SK-N-SH (cell line): ENCODE measurements at regions not wholly inside any gene's neighbourhood (a gene's known extent, or its start where the extent isn't known, plus 50 kb on each side); places are given as distances from the start of the nearest gene placed in this dataset.

Source experiments
- CTCF ChIA-PET: fragments of 300-600, 350-600 bp; formaldehyde crosslinking; extraction: SDS; loops from one replicate; lab custom pipeline; 2021; lab: Yijun Ruan, JAX
- POLR2A ChIA-PET: fragments of 350-600 bp; sonication (Branson Sonifier 250); formaldehyde crosslinking; extraction: SDS; loops from one replicate; lab custom pipeline; 2020; ENCODE audit warnings: antibody characterized with exemption, inconsistent platforms; lab: Yijun Ruan, JAX
- DNase-seq: peaks from one replicate; pipeline ENCODE4 v3.0.0; 2012
- H2AFZ ChIP-seq: fragments of 200-600 bp; sonication (generic); 2 replicates; pipeline ENCODE4 v1.8.1; 2016; ENCODE audit warnings: antibody characterized with exemption, mild to moderate bottlenecking, low read depth
- H3F3A ChIP-seq: fragments of 200-600 bp; sonication (generic); replicated peaks from 2 replicates; pipeline ENCODE3; 2016; ENCODE audit warnings: antibody characterized with exemption, mild to moderate bottlenecking; ENCODE audit not compliant: insufficient read depth
- H3K27ac ChIP-seq, 2 experiments: fragments of 200-500 bp in 1 of 2; fragments of 200-600 bp in 1 of 2; sonication (Bioruptor generic) in 1 of 2; sonication (generic), shearing (Covaris generic) in 1 of 2; 2 replicates each; pipeline versions ENCODE4 v1.5.1 to v1.6.1; 2014 to 2016; ENCODE audit warnings: low read depth in 2 of 2, inconsistent platforms in 1 of 2, low read length in 1 of 2, mild to moderate bottlenecking in 1 of 2, mixed read lengths in 1 of 2
- H3K27me3 ChIP-seq: fragments of 200-600 bp; sonication (generic), shearing (Covaris generic); 2 replicates; pipeline ENCODE4 v1.6.1; 2016; ENCODE audit warnings: mixed run types; ENCODE audit not compliant: insufficient read depth
- H3K36me3 ChIP-seq, 2 experiments: fragments of 200-500 bp in 1 of 2; fragments of 200-600 bp in 1 of 2; sonication (Bioruptor generic) in 1 of 2; sonication (generic) in 1 of 2; replicated peaks in 1 of 2; 2 replicates each; pipeline versions ENCODE3 to v1.5.1; 2014 to 2016; ENCODE audit warnings: low read length in 1 of 2, mild to moderate bottlenecking in 1 of 2; ENCODE audit not compliant: insufficient read depth in 2 of 2, control insufficient read depth in 1 of 2
- H3K4me1 ChIP-seq, 2 experiments: fragments of 200-500 bp in 1 of 2; fragments of 200-600 bp in 1 of 2; sonication (Bioruptor generic) in 1 of 2; sonication (generic), shearing (Covaris generic) in 1 of 2; 2 replicates each; pipeline versions ENCODE4 v1.5.1 to v1.6.1; 2014 to 2016; ENCODE audit warnings: low read depth in 1 of 2, low read length in 1 of 2, mixed run types in 1 of 2; ENCODE audit not compliant: insufficient read depth in 2 of 2, control insufficient read depth in 1 of 2
- H3K4me2 ChIP-seq: fragments of 200-600 bp; sonication (generic), shearing (Covaris generic); 2 replicates; pipeline ENCODE4 v1.6.1; 2017; ENCODE audit warnings: mixed run types
- H3K4me3 ChIP-seq, 2 experiments: fragments of 200-500 bp in 1 of 2; fragments of 200-600 bp in 1 of 2; sonication (Bioruptor generic) in 1 of 2; sonication (generic), shearing (Covaris generic) in 1 of 2; 2 replicates each; pipeline versions ENCODE4 v1.5.1 to v1.8.1; 2014 to 2016; ENCODE audit warnings: low read depth in 2 of 2, inconsistent platforms in 1 of 2, low read length in 1 of 2, mild to moderate bottlenecking in 1 of 2, mixed read lengths in 1 of 2, moderate library complexity in 1 of 2
- H3K79me2 ChIP-seq: fragments of 200-600 bp; sonication (generic); 2 replicates; pipeline ENCODE4 v1.8.1; 2017; ENCODE audit warnings: mild to moderate bottlenecking; ENCODE audit not compliant: insufficient read depth
- H3K9ac ChIP-seq: fragments of 200-600 bp; sonication (generic); 2 replicates; pipeline ENCODE4 v1.6.1; 2017; ENCODE audit warnings: mixed run types
- H3K9me2 ChIP-seq: fragments of 200-600 bp; sonication (generic); 2 replicates; pipeline ENCODE4 v1.6.1; 2017; ENCODE audit warnings: mixed run types
- H3K9me3 ChIP-seq: fragments of 200-600 bp; sonication (generic); 2 replicates; pipeline ENCODE4 v1.6.1; 2017; ENCODE audit warnings: mixed run types, mild to moderate bottlenecking, moderate library complexity
- H4K20me1 ChIP-seq: fragments of 200-600 bp; sonication (generic); 2 replicates; pipeline ENCODE4 v1.6.1; 2017; ENCODE audit warnings: mild to moderate bottlenecking, mixed run types; ENCODE audit not compliant: insufficient read depth
- CHD2 ChIP-seq: fragments of 150-350 bp; IDR thresholded peaks from 2 replicates; pipeline ENCODE4 v1.6.1; 2018; ENCODE audit warnings: low read length; ENCODE audit not compliant: partially characterized antibody
- CTCF ChIP-seq: fragments of 200-600 bp; sonication (generic); IDR thresholded peaks from 2 replicates; pipeline ENCODE4 v1.6.1; 2017; ENCODE audit warnings: antibody characterized with exemption, mild to moderate bottlenecking, moderate library complexity
- ELF1 ChIP-seq: IDR thresholded peaks from 2 replicates; pipeline ENCODE4 v1.4.0; 2012
- EZH2phosphoT487 ChIP-seq: fragments of 200-600 bp; sonication (generic); IDR thresholded peaks from 2 replicates; pipeline ENCODE4 v1.6.1; 2017; ENCODE audit warnings: low read depth, mixed run types, mild to moderate bottlenecking, antibody characterized with exemption, moderate library complexity, borderline replicate concordance
- FOSL2 ChIP-seq: IDR thresholded peaks from 2 replicates; pipeline ENCODE4 v1.4.0; 2012; ENCODE audit warnings: low read depth, mild to moderate bottlenecking, moderate library complexity, borderline replicate concordance
- FOXM1 ChIP-seq: IDR thresholded peaks from 2 replicates; pipeline ENCODE4 v1.4.0; 2012; ENCODE audit warnings: low read depth, mild to moderate bottlenecking
- GATA2 ChIP-seq: sonication (generic); formaldehyde crosslinking; IDR thresholded peaks from 2 replicates; pipeline ENCODE4 v1.5.0; 2020; ENCODE audit warnings: mild to moderate bottlenecking, missing genetic modification reagents
- MAX ChIP-seq: IDR thresholded peaks from 2 replicates; pipeline ENCODE4 v1.4.0; 2012; ENCODE audit warnings: low read depth
- MXI1 ChIP-seq: IDR thresholded peaks from 2 replicates; pipeline ENCODE4 v1.6.1; 2012; ENCODE audit warnings: mild to moderate bottlenecking, low read depth, low read length, improper control_type of control experiment
- NFIC ChIP-seq: IDR thresholded peaks from 2 replicates; pipeline ENCODE4 v1.4.0; 2012; ENCODE audit warnings: borderline replicate concordance
- NRF1 ChIP-seq: IDR thresholded peaks from 2 replicates; pipeline ENCODE4 v1.6.1; 2012; ENCODE audit warnings: low read depth, mild to moderate bottlenecking, low read length
- RAD21 ChIP-seq: IDR thresholded peaks from 2 replicates; pipeline ENCODE4 v1.6.1; 2012; ENCODE audit warnings: mild to moderate bottlenecking, low read length
- REST ChIP-seq: IDR thresholded peaks from 2 replicates; pipeline ENCODE4 v1.6.1; 2012; ENCODE audit warnings: mild to moderate bottlenecking, low read depth, low read length, moderate library complexity
- RFX5 ChIP-seq: IDR thresholded peaks from 2 replicates; pipeline ENCODE4 v1.6.1; 2012; ENCODE audit warnings: mild to moderate bottlenecking, improper control_type of control experiment, low read length
- RXRA ChIP-seq: IDR thresholded peaks from 2 replicates; pipeline ENCODE4 v1.4.0; 2012; ENCODE audit warnings: low read depth, mild to moderate bottlenecking, borderline replicate concordance
- SIN3A ChIP-seq: IDR thresholded peaks from 2 replicates; pipeline ENCODE4 v1.6.1; 2012; ENCODE audit warnings: low read depth, mild to moderate bottlenecking, low read length, moderate library complexity, borderline replicate concordance
- SMC3 ChIP-seq: IDR thresholded peaks from 2 replicates; pipeline ENCODE4 v1.6.1; 2012; ENCODE audit warnings: low read depth, low read length, improper control_type of control experiment
- TAF1 ChIP-seq: IDR thresholded peaks from 2 replicates; pipeline ENCODE4 v1.6.1; 2012; ENCODE audit warnings: low read depth, mild to moderate bottlenecking, low read length, moderate library complexity, borderline replicate concordance
- TEAD4 ChIP-seq: IDR thresholded peaks from 2 replicates; pipeline ENCODE4 v1.4.0; 2012; ENCODE audit warnings: mild to moderate bottlenecking, borderline replicate concordance; ENCODE audit not compliant: insufficient read depth
- USF1 ChIP-seq: IDR thresholded peaks from 2 replicates; pipeline ENCODE4 v1.4.0; 2012; ENCODE audit warnings: low read depth, borderline replicate concordance
- YY1 ChIP-seq: IDR thresholded peaks from 2 replicates; pipeline ENCODE4 v1.4.0; 2012; ENCODE audit warnings: low read depth, mild to moderate bottlenecking
- WGBS: methylation state at CpG from one replicate; pipeline ENCODE4 v1.1.6; 2017; ENCODE audit warnings: low lambda C conversion rate; 5-methylcytosine and 5-hydroxymethylcytosine counted together

GRCh38 chr2:239514754-239515530 is 114.1 kb upstream of the HDAC4 start:
- Histone ChIP-seq H3K4me3 (no peak overlapping the region), H2AFZ (no peak overlapping the region), H3F3A (no peaks in the 10 kb centered on the region), H3K4me2 (no peak overlapping the region), H3K27me3 (no peaks in the 10 kb centered on the region), H3K9me2 (no peaks in the 10 kb centered on the region), H3K9me3 (no peaks in the 10 kb centered on the region), H3K4me1 (peaks cover 0 to 8% of the 10 kb centered on the region in 2 experiments; a peak in 1 of 4 replicates), H4K20me1 (no peaks in the 10 kb centered on the region), H3K36me3 (no peaks in the 10 kb centered on the region), H3K79me2 (no peaks in the 10 kb centered on the region), H3K27ac (no peak overlapping the region), H3K9ac (no peak overlapping the region)
- ChIA-PET CTCF (no interaction called here), POLR2A (no interaction called here)
- DNase-seq = no peak
- 42% methylated on average over 13 of the region's 24 CpGs for WGBS
- TF ChIP-seq SIN3A = no peak
- TF ChIP-seq MXI1 = no peak
- no peak for TF ChIP-seq RXRA
- no peak for TF ChIP-seq ELF1
- no peak for TF ChIP-seq YY1
- TF ChIP-seq USF1 = no peak

- no peaks in the 10 kb centered on the region for H4K20me1 ChIP-seq
- DNase-seq = no peak
- 37% methylated on average over 9 of the region's 9 CpGs for WGBS
- no peak overlapping the region for H2AFZ ChIP-seq
- no peaks in the 10 kb centered on the region for H3K79me2 ChIP-seq
- H3K4me2 ChIP-seq = no peak overlapping the region
- no peak overlapping the region for H3K27ac ChIP-seq
- ChIA-PET POLR2A (no interaction called here), CTCF (no interaction called here)
- H3K9ac ChIP-seq = no peak overlapping the region
- H3K4me3 ChIP-seq = no peak overlapping the region
- no peaks in the 10 kb centered on the region for H3K9me3 ChIP-seq
- no peaks in the 10 kb centered on the region for H3K27me3 ChIP-seq
- no peaks in the 10 kb centered on the region for H3K9me2 ChIP-seq
- no peaks in the 10 kb centered on the region for H3K36me3 ChIP-seq
- H3K4me1 ChIP-seq = no peaks in the 10 kb centered on the region; a peak in 1 of 4 replicates
- no peaks in the 10 kb centered on the region for H3F3A ChIP-seq
- TF ChIP-seq TEAD4 (no peak), RFX5 (no peak), EZH2phosphoT487 (no peak), CTCF (no peak), FOXM1 (no peak), MAX (no peak), SIN3A (no peak), RAD21 (no peak), RXRA (no peak), SMC3 (no peak), NRF1 (no peak), MXI1 (no peak), NFIC (no peak), TAF1 (no peak), GATA2 (CRISPR knock-in tag) (no peak), CHD2 (no peak), FOSL2 (no peak), REST (no peak)
Measured at GRCh38 chr2:239512054-239512453, 111.2 kb upstream of the HDAC4 start.
